HG02970 (cell line): ENCODE measurements at regions not wholly inside any gene's neighbourhood (a gene's known extent, or its start where the extent isn't known, plus 50 kb on each side); places are given as distances from the start of the nearest gene placed in this dataset.

Experiments used
- ATAC-seq: cut with Tn5 transposase; IDR thresholded peaks from one replicate; pipeline ENCODE4 v1.9.1; 2021; ENCODE audit warnings: mild to moderate bottlenecking, moderate library complexity, moderate number of reproducible peaks; ENCODE audit not compliant: unreplicated experiment, low FRiP score

DNA sequence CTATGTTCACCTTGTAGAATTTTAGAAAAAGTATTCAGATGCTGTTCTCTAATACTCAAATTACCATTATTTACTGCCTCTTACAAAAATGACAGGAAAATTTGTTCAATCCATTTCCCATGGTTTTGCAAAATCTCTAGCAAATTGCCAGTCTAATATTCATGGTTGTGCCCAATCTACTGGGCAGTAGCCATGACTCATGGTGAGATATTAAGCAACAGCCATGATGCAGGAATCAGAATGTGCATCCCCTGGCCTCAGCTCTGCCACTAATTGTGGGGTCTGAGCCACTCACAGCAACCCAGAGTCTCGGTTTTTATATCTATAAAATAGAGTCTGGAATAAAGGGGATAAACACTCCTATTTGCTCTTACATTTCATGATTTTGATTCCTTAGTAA is 353.6 kb downstream of the DEPDC1B start:
- no peak for ATAC-seq

DNA sequence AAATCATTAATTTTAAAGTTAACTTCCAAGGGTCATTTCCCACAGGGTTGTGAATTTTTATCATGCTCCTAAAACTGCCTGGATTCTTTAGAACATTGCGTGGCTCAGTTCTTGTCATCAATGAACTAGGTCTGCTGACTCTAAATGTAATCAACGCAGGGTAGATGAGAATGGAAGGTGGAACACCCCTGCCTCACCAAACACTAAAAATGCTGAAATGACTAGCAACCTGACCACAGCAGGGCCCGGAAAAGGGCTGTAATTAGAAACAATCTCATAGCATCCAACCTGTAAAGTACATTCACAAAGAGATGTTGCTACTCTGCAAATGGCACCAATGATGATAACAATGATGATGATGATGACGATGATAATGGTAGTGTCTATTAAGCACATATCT is 356.9 kb downstream of the DEPDC1B start:
- ATAC-seq, result no peak

DNA sequence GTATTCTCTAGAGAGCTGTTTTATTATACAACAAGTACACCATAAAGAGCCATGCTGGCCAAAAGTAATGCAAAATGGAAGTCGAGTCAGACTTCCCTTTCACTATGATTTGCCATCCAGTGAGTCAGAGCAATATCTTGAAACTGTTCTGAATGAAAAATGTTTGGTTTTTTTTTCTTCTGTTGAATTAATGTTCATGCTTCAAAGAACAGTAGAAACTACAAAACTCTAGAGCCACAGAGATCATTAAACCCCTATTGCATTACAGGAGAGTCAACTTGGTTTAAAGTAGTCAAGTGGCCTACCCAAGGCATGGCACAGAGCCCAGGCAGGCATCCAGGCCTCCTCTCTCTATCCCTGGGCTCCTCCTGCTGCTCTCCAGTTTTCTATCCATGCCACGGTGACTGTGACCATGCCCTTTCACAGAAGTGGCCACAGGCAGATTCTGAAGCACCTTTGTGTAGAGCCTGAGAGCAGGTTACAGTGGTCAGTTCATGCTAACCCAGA is 358.9 kb downstream of the DEPDC1B start:
- no peak for ATAC-seq

DNA sequence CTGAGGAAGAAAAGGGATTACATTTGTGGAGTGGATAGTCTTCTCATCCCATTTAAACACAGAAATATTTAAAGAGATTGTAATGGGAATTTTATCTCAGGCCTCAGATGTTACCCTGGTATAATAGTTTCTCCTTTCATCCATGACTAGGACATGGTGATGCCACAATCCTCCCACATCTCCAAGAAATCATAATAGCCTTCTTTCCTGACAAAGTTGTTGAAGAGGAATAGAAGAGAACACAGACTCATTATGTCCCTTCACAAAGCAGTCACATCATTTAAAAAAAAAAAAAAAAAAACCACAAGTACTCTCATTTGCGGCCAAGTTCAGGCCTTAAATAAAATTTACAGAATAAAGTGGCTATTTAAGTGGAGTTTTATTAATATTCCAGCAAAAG is 359.6 kb downstream of the DEPDC1B start:
- ATAC-seq, result no peak

DNA sequence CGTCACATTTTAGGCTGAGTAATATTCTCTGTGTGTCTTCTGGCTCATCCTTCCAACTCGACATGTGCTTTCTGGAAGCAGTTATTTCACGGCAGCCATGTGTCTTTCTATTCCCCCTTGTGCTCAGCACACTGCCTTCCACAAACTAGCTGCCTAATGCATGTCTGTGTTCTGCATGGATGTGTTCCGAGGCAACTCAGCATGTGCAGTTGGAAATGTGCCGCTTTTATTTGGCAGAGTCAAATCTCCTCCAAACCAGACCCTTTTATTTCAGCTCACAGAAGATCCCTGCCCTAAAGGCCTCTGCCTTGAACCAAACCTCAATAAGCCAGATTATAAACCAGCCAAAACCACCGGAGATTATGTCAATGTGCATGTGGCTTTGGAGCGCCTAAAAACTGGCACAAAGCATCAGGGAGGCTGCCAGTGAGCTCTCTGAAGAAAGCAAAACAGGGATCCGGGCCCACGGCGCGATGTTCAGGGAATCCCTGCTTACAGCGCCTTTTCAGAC is 360.2 kb downstream of the DEPDC1B start:
- no peak for ATAC-seq

DNA sequence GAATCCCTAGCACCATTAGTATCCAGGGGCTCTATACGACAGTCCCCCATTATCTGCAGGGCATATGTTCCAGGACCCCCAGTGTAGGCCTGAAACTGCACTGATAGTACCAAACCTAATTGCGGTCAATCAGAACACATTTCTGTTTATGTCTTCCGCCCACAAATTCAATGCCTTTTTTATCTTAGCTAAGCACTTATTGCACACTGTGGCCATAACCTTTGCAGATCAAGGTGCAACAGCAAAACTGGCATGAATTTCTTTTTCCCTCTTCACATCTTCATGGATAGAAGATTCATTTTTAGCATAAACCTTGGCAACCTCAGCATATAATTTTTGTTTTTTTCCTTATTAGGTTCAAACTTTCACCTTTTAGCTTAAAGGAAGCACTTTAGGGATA is 361.1 kb downstream of the DEPDC1B start:
- ATAC-seq, result no peak

DNA sequence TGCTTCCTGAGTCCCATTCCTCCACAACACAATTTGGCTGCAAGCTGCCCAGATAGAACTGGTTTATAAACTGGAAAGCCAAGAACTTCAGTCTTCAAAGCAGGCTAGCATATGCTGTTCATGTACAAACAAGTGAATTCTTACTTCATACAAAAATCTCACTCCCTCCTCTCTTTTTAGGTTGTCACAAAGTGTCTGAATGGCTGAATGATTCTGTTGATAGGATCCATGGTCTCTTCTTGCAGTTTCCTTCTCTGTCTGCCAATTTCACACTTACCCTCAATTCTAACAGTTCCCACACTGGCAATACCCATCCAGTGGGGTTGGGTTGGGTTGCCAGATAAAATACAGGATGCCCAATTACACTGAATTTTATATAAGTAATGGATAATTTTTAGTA is 363.5 kb downstream of the DEPDC1B start:
- no peak for ATAC-seq

DNA sequence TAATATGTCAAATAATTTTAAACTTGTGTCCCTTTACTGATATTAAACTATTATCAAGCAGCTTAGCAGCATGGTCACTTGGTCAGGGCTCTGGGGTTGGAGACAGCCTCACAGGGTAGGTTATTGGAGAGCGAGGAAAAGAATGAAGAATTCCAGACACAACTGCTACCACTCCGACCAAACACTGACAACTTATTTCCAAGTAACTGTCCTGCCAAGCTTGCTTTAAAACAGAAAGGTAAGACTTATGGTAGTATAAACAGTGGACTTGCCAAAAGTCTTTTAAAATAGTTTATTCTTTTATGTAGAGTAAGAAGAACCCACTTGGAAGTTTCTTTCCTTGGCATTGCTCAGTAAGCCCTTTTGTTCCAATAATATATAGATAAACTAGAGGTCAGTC is 364.1 kb downstream of the DEPDC1B start:
- ATAC-seq, result no peak

DNA sequence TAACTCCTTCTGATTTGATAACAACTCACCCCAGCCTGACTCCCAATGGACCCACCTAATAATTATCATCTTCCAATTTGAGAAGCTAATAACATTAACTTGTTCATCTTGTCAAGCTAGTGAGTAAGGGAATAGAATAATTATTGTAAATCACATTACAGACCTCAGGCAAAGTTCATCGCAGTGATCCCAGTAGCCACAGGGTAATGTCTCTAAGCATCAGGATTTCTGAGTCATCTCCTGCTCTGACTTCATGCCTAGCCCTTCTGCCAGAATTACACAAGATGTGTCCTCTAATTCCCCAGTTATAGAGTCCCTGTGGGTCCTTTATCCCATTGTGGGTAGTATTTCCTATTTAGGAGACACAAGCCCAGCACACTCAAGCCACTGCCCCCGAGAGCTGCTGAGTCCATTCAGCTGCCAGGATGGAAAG is 365.7 kb downstream of the DEPDC1B start:
- ATAC-seq, result no peak

DNA sequence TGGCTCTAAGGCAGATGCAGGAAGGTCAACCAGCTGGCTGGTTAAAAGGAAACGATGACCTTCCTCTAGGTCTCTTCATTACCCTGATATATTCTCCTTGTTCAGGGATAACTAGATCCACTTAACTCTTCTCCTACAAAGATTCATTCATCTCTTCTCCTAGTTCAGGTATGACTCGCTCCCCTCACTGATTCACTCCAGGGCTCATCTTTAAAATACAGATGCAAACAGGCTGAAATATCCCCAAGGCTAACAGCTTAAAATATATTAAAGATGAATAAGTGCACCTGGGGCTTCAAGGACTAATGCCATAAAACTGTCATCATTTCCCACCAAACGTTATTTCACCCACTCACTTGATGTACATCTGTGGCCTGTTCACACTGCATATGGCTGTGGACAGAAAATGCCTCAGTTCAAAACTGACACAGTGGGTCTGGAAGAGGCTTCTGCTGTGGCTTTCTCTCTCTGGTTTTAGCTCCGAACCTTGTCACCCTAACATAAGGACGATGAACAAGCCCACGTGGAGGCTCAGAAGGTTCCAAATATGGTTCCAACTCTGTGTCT is 366.9 kb downstream of the DEPDC1B start:
- no peak for ATAC-seq

DNA sequence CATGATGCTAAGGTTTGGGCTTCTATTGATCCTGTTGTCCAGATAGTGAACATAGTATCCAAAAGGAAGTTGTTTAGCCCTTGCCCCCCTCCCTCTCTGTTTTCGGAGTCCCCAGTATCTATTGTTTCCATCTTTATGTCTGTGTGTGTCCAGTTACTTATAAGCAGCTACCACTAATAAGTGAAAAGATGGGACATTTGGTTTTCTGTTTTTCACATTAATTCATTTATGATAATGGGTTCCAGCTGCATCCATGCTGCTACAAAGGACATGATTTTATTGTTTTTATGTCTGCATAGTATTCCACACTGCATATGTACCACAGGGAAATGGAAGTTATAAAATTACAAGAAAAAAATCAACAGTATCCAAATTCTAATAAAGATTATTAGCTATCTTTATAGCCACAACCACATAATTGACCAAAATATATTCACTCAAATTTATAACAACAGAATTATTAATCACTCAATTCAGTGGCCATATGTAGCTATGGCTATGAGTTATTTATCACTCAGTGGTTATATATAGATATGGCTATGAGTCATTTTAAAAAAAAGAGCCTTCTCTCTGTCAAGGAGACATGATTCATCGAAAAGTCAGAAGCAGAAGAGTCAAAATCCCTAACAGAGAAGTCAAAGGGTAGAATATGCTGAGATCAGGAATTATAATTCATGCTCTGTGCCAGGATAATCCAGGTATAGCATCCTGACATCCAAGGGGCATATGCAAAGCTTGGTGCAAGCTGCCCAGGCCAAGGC is 367.5 kb downstream of the DEPDC1B start:
- ATAC-seq, result no peak

DNA sequence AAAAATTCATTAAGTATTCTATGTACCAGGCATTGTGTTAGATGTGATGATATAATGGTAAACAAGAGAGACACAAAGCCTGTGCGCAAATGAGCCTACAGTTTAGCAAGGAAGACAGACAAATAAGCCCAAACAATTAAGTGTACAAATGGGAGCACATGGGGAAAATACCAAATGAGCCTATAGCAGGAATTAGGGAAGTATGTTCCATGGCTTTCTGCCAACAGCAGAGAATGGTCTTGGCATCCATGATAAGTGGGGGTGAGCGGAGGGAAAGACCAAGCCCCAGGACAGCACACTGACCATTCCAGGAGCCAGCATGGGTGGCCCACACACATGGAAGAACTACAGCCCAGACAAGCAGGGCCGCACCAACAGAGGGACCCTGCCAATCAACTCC is 369.7 kb downstream of the DEPDC1B start:
- no peak for ATAC-seq

DNA sequence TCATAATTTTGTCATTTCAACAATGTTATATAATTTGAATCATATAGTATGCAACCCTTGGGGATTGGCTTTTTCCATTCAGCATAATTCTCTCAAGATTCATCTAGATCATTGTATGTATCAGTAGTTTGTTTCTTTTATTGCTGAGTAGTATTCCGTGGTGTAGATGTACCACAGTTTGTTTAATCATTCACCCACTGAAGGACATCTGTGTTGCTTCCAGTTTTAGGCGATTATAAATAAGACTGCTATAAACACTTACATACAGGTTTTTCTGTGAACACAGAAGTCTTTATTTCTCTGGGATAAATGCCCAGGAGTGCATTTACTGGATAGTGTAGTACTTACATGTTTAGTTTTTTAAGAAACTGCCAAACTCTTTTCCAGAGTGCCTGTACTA is 374.1 kb downstream of the DEPDC1B start:
- ATAC-seq, result no peak

DNA sequence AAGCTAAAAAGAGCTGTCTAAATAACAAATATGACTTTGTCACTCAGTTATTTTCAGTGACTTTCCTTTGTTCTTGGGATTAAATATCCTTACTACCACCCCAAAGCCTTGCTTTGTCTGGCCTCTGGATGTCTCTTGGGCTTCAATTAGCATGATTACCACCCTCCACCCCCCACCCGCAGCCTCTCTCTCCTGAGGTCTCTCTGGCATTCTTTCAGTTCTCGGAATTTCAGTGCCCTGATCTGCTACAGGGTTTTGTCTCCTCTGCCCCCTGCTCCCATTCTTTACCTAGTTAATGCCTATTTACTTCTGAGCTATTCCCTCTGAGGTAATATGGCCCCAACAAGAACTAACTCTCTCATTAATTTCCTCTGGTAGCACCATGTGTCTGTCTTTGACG is 376.4 kb downstream of the DEPDC1B start:
- ATAC-seq, result no peak

DNA sequence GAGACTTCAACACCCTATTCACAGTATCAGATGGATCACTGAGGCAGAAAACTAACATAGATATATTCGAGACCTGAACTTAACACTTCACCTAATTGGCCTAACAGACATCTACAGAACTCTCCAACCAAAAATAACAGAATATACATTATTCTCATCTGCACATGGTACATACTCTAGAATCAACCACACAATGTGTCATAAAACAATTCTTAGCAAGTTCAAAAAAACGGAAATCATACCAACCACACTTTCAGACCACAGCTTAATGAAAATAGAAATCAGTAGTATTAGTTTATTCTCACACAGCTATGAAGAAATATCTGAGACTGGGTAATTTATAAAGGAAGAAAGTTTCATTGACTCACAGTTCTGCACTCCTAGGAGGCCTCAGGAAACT is 387.9 kb downstream of the DEPDC1B start:
- no peak for ATAC-seq

DNA sequence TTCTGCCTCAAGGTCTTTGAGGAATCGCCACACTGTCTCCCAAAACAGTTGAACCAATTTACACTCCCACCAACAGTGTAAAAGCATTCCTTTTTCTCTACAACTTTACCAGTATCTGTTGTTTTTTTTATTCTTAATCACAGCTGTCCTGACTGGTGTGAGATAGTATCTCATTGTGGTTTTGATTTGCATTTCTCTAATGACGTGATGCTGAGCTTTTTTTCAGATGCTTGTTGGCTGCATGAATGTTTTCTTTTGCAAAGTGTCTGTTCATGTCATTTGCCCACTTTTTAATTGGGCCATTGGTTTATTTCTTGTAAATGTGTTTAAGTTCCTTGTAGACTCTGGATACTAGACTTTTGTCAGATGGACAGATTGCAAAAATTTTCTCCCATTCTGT is 400.0 kb downstream of the DEPDC1B start:
- no peak for ATAC-seq

DNA sequence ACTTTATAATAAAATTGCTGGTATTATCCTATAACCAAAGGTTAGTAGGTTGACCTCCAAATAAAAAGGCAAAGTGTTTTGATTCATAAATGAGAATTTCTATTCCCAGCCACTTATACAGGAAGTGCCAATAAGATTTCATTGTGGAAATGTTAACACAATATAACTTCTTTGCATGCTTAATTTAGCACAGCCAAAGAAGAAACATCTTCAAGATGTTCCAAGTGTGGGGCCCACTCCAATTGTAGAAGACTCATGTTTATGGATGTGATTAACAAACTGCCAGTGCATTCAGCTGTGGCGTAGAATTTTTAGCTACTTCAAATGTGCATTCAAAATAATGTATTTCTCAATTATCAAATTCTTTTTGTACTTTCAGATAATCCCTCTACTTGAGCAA is 402.3 kb downstream of the DEPDC1B start:
- ATAC-seq, result no peak

DNA sequence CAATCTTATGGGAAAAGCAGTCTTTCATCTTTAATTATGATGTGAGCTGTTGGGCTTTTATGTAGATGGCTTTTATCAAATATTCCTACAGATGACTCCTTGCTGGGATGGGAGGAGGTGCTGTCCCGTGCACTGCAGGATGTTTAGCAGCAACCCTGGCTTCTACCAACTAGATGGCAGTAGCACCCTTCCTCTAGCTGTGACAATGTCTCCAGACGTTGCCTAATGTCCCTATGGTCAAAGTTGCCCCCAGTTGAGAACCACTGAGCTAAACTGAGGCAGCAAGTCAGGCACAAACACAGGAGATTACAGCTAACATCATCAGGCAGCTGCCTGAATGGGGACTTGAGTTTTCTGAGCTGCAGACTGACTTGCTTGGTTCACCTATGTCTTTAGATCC is 401.9 kb upstream of the PDE4D start:
- ATAC-seq, result no peak

DNA sequence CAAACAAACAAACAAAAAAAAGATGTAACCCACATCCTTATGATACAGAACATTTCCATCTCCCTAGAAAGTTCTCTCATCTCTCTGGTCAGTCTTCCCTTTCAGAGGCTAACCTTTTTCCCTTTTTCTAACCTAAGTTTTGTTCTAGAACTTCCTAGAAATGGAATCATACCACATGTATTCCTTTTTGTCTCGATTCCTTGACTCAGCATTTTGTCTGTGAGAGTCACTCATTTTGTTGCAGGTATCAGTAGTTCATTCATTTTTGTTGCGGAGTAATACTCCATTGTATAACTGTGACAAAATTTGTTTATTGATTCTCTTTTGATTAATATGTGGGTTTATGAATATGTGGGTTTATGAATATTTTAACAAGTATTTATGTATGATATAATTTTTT is 400.0 kb upstream of the PDE4D start:
- no peak for ATAC-seq

DNA sequence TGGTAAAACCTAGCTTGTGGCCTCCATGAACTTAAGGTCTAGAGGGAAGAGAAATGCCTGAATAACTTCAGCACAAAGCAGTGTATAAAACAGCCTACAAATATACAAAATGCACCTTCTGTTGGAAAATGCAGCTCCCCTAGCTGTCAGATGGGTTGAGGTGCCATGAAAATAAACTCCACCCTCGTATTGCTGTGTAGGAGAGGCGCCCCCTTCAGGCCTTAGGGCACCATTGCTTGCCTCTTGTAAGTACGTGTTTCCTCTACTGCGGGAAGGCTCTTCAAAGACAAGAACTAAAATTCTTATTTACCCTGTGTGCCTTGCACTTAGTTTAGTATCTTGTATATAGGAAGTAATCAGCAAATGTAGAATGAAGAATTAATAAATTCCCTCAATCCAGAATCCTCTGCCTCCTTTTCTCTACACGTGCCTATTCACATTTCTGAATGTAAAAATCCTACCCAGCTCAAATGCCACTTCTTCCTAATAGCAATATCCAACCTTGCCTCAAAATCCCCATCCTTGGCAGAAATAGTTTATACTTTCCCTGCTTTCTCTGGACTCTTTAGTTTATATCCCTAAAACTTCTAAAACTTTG is 393.7 kb upstream of the PDE4D start:
- ATAC-seq, result no peak

DNA sequence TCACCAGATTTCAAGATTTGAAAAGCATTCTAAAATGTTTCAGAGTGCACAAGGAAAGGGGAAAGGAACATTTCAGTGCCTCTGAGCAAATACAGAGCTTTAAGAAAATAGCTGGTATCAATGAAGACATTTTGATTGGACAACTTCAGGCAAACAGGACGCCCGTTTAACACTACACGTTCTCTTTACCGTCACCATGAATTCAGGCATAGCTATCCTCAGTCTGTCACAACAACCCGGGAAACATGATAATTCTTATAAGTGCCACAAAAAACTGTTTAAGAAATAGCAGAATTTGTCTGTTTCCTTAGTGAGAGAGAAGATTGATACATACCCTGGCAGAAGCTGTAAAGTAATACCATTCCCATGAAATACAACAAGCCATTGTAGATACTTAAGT is 392.4 kb upstream of the PDE4D start:
- ATAC-seq, result no peak

DNA sequence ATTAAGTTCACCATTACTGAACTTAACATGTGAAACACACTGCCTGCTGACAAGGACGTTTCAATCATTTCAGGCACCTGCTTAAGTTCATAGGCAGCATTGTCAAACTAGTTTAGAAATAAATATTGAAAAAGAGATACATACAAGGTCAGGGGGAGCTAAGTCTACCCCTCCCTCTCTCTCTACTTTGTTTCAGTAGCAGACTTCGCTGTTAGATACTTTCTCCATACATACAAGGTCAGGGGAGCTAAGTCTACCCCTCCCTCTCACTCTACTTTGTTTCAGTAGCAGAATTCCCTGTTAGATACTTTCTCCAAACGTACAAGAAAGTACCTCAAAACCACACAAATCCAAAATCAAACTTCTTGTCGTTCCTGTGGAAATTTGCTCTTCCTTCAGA is 387.4 kb upstream of the PDE4D start:
- ATAC-seq, result no peak
